Right hindlimb (tissue), 1 donor: ENCODE measurements at regions not wholly inside any gene's neighbourhood (a gene's known extent, or its start where the extent isn't known, plus 50 kb on each side); places are given as distances from the start of the nearest gene placed in this dataset.
A peak's percentile ranks its signal among the peaks of the same experiment; 100 is the strongest.

Experiments used
- DNase-seq: peaks from one replicate; pipeline ENCODE4 v3.0.0-alpha.2; 2018

GRCh38 chr4:100797791-100798190, 280.0 kb upstream of the EMCN start:
- no peak for DNase-seq

DNA sequence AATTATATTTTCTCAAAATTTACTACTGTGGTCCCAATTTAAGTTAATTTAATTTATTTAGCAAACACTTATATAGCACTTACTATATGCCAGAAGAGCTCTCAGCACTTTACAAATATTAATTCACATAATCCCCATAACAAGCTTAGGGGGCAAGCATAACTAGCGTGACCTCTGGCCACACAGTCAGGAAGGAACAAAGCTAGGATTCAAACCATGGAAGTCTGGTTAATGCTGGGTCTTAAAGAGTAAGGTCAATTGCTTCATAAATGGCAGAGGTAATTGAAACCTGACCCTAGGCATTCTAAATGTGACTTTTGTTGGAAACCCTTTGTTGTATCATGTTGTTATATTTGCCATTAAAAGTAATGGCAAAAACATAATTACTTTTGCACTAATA, 279.5 kb upstream of the EMCN start:
- no peak for DNase-seq

DNA sequence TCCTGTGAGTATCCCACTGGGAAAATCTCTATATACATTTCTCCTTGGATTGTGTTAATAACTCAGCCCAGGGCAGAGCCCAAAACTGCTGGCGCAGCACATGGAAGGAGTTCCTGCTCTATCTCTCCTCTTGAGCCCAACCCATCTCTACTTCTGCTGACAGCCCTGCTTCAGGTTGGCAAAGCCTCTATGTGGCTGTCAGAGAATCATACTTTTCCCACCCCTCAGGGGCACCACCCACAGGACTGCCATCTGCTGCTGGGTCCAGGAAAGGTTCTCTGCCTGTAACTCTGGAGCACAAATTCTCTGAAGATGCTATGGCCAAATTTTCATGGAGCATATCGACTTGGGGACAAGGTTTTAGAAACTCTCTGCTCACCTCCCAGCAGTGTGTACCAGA, 278.5 kb upstream of the EMCN start:
- peak; percentile 31 for DNase-seq

- DNase-seq, result no peak
These were observed 277.8 kb upstream of the EMCN start for GRCh38 chr4:100795581-100795980.

DNA sequence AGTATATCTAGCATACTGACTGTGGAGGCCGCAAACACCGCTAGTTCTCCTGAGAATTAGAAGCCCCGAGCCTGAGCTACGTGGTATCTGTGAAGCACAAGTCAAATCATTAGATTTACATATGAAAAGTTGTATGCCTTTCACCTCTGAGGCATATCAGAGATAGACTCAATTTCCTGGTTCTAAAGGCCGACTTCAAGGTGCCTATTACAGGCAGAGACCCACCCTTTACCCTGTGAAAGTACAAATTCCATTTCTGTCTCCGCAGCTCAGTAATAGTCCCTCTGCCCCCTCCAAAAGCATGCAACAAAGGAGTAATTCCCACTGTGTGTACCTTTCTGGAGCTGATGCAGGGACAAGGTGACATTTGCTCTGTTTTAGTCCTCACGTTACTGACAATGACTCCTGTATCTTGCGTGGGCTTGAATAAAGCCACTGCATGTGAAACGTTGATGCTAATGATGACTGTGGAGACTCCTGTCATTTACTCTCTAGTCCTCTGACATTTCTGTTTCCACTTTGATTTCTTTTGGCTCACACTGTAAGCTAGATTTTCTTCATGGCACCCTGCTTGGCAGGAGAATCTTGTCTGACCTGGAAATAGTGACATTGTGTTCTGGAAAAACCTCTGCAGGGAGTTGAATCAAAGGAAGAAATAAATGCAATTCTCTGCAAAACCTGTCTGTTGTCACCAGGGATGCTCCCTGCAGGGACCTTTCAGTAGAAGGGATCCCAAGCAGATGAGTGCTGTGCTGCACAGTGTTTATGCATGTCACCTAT, 273.2 kb upstream of the EMCN start:
- no peak for DNase-seq

DNA sequence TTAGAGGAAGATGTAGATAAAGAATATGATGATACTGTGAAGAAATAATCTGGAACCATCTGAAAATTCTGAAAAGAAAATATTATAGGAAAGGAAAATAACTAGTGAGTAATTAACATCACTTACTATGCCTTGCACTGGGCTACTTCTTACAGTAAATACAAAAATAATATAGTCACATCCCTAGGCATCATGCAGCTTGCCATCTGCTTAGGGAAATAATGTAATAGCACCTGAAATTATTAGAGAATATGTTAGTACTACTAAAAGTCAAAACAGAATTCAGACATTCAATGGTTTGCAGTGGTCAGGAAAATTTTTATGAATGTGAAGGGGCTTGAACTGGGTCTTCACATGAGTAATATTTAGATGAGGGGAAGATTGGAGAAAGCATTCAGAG, 272.2 kb upstream of the EMCN start:
- no peak for DNase-seq

GRCh38 chr4:100786481-100786880, 268.7 kb upstream of the EMCN start:
- DNase-seq, result no peak

DNA sequence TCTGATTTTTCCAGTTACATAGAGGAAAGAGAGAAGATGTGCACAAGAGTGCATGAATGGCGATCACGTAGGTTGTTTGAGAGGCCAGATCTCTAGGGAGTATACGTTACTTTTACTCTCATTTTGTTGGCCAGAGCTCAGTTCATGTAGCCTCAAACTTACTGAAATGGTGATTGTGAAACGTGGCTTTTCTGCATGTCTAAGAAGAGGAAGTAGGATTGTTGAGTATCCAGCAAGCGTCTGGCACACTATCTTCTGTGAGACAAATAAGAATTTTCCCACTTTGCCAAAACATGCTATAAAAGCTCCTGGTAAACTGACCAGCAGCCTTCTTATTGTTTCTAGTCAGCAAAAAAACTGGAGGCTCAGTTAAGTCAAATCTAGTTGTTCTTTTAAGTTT, 264.5 kb upstream of the EMCN start:
- no peak for DNase-seq

DNA sequence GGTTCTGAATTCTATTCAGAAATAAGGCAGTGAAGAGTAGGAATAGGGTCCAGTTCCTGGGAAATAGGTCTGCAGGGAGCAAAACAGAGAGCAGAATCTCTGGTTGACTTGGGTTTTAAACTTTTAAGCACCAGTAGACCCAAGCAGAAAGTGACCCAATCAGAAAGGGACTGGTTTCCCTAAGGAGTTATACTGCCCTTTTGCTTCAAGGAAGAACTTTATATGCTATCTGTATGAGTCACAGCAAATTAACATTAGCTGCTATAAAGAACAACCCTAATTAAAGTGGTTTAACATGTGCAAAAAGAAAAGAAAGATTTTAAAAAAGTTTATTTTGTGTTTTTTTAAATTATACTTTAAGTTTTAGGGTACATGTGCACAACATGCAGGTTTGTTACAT, 263.6 kb upstream of the EMCN start:
- DNase-seq, result no peak

- DNase-seq, result no peak
These were observed 262.3 kb upstream of the EMCN start for GRCh38 chr4:100780126-100780525.

GRCh38 chr4:100778431-100778830, 260.6 kb upstream of the EMCN start:
- DNase-seq, result no peak

- no peak for DNase-seq
These were observed 244.9 kb upstream of the EMCN start for GRCh38 chr4:100762738-100763137.

DNA sequence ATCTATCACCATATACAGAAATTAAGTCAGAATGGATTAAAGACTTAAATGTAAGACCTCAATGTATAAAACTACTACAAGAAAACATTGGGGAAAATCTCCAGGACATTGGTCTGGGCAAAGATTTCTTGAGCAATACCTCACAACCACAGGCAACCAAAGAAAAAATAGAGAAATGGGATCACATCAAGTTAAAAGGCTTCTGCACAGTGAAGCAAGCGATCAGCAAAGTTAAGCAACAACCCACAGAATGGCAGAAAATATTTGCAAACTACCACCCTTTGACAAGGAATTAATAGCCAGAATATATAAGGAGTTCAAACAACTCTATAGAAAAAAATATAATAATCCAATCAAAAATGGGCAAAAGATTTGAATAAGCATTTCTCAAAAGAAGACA, 236.9 kb upstream of the EMCN start:
- no peak for DNase-seq

DNA sequence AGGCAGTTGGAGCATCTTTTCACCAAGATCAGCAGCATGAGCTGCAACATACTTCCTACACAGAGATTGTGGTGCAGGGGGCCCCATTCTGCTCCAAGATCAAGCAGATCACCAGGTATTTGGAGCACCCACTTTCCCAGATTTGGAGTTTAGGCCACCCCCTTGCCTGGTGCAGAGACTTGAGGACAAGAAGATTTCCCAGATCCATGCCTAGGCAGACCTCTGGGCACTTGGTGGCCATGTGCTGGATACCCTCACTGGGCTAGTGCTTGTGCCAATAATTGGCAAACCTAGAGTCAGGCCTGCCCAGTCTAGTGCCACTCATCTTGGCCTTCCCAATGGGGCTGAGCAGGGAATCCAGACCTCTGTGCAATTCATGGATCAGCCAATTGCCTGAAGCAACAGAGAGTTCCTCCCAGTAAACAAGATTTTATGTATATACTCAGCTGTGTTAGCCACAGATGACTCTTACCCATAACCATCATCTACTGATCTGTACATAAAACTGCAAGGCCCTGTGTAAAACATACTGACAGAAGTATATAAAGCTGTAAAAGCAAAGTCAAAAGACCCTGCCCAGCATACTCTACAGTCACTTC, 228.4 kb upstream of the EMCN start:
- DNase-seq, result no peak

DNA sequence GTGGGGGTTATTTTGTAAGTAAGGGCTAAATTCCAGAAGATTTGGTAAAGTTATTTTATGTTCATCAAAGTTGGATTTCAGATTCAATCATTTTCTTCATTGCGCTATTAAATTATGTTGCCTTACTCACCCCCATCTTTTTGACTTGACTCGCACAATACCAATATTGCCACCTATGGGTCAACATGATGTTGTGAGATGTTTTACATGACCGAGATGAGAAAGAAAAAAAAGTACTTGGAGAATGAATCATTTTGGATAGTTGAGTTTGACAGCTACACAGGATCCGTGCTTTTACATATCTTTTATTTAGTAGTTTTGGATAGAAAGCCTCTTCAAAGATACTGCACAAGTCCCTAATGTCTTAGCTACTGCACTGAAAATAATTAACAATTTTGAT, 224.2 kb upstream of the EMCN start:
- no peak for DNase-seq

DNA sequence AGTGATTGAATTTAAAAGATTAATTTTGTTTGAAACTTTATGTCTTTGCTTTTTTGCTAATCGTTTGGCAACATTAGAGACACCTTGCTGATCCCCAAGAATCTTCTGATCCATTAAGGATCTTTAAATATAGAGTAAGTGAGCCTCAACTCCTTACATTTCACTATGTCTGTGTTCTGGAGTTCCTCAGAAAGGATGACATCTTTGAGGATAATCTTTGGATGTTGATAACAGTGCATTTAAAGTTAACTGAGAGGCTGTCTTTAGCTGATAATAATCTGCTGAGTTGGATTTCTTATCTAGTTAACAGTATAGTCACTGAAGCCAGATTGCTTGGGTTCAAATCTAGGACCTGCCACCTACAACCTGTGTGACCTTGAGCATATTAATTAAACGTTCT, 221.6 kb upstream of the EMCN start:
- no peak for DNase-seq

GRCh38 chr4:100738196-100739165, 220.7 kb upstream of the EMCN start:
- DNase-seq, result no peak

GRCh38 chr4:100736641-100737451, 219.0 kb upstream of the EMCN start:
- no peak for DNase-seq

DNA sequence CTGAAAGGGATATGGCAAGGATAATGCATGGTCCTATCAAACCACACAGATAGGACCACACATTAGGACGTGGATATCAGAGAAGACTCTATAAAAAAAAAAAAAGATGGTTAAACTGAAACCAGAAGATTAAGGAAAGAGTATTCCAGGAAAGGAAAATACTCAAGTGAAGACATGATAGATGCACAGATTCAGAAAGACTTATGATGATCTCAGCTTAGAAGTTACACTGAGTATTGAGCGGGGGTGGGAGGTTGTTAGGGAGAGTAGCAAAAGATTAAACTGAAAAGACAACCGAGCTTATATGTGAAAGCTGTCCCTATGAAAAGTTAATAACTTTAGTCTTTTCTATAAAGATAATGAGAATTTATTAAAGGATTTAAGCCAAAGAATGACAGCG, 211.0 kb upstream of the EMCN start:
- DNase-seq, result no peak

- no peak for DNase-seq
These were observed 205.1 kb upstream of the EMCN start for GRCh38 chr4:100722866-100723459.

- DNase-seq, result no peak
These were observed 204.3 kb upstream of the EMCN start for GRCh38 chr4:100722133-100722532.

GRCh38 chr4:100721490-100721889, 203.7 kb upstream of the EMCN start:
- DNase-seq, result no peak
